ENCODE measurements at regions not wholly inside any gene's neighbourhood (a gene's known extent, or its start where the extent isn't known, plus 50 kb on each side); places are given as distances from the start of the nearest gene placed in this dataset.

DNA sequence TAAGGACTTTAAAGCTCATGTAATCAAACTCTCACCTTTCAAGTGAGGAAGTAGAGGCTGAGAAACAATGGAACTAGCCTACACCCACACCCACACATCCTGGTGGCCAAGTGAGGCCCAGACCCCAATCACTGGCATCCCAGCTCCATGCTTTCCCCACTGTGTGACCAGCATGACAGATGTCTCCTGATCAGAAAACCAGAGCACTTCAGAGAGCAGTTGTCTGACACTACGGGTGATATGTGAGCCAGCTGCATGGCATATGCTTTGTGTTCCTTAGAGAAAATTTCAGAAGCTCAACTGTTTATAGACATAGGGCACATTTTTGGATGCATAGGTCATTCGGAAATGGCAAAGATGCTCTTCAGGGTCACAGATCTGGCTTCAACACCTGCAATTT lies 315.2 kb downstream of the NDFIP2 start:
- Histone ChIP-seq H3K9ac (ENCODE audit: low read length) (no peak overlapping the region), H3K27ac (ENCODE audit: low read depth, low read length) (no peak overlapping the region), H3K9me3 (ENCODE audit: control insufficient read depth in 1 of 2, insufficient read depth in 1 of 2, low read depth in 1 of 2, low read length in 2 of 2) (no peaks in the 10 kb centered on the region), H3K9me2 (ENCODE audit: insufficient read depth) (no peaks in the 10 kb centered on the region), H3K36me3 (ENCODE audit: control insufficient read depth in 1 of 2, insufficient read depth in 2 of 2, low read length in 2 of 2) (no peaks in the 10 kb centered on the region), H3K4me2 (ENCODE audit: low read length) (no peak overlapping the region), H2AFZ (ENCODE audit: low read depth, low read length, poor library complexity, severe bottlenecking) (no peak overlapping the region), H3K27me3 (ENCODE audit: insufficient read depth, low read length) (no peaks in the 10 kb centered on the region), H3K79me2 (ENCODE audit: insufficient read depth, low read length) (no peaks in the 10 kb centered on the region), H3K4me1 (ENCODE audit: control insufficient read depth in 1 of 2, insufficient read depth in 2 of 2, low read length in 2 of 2) (no peaks in the 10 kb centered on the region), H3K4me3 (replicated peaks in 1 of 2; ENCODE audit: low read depth in 1 of 2, low read length in 2 of 2) (no peak overlapping the region), H4K20me1 (ENCODE audit: insufficient read depth) (no peaks in the 10 kb centered on the region)
- POLR2A ChIA-PET, result no interaction called here
- DNase-seq (ENCODE audit: low read depth, low spot score), result no peak
- intact Hi-C loops (cut with micrococcal nuclease), result no loop called here
- BruUV-seq (replicated peaks), result no TSS peak
- CTCF ChIA-PET, result no interaction called here
- TF ChIP-seq RAD21 (IDR thresholded peaks at IDR 0.05; ENCODE audit: low read depth), result no peak
- no peak for TF ChIP-seq YY1 (IDR thresholded peaks at IDR 0.05; ENCODE audit: extremely low read depth, insufficient replicate concordance, low read depth, low read length)
- TF ChIP-seq ATF3 (IDR thresholded peaks at IDR 0.05), result no peak
- no peak for TF ChIP-seq EZH2 (IDR thresholded peaks at IDR 0.05)
- no peak for TF ChIP-seq SP1 (IDR thresholded peaks at IDR 0.05; ENCODE audit: low read depth)
- no peak for TF ChIP-seq ZFX (IDR thresholded peaks at IDR 0.05)
- TF ChIP-seq ZNF274 (IDR thresholded peaks at IDR 0.05; ENCODE audit: low read depth, low read length), result no peak
- TF ChIP-seq EZH2phosphoT487 (IDR thresholded peaks at IDR 0.05; ENCODE audit: borderline replicate concordance), result no peak
- TF ChIP-seq, protein P1, sequence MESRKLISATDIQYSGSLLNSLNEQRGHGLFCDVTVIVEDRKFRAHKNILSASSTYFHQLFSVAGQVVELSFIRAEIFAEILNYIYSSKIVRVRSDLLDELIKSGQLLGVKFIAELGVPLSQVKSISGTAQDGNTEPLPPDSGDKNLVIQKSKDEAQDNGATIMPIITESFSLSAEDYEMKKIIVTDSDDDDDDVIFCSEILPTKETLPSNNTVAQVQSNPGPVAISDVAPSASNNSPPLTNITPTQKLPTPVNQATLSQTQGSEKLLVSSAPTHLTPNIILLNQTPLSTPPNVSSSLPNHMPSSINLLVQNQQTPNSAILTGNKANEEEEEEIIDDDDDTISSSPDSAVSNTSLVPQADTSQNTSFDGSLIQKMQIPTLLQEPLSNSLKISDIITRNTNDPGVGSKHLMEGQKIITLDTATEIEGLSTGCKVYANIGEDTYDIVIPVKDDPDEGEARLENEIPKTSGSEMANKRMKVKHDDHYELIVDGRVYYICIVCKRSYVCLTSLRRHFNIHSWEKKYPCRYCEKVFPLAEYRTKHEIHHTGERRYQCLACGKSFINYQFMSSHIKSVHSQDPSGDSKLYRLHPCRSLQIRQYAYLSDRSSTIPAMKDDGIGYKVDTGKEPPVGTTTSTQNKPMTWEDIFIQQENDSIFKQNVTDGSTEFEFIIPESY (IDR thresholded peaks at IDR 0.05; ENCODE audit: extremely low read depth, insufficient replicate concordance, low read length), result no peak
- TF ChIP-seq, protein P2, sequence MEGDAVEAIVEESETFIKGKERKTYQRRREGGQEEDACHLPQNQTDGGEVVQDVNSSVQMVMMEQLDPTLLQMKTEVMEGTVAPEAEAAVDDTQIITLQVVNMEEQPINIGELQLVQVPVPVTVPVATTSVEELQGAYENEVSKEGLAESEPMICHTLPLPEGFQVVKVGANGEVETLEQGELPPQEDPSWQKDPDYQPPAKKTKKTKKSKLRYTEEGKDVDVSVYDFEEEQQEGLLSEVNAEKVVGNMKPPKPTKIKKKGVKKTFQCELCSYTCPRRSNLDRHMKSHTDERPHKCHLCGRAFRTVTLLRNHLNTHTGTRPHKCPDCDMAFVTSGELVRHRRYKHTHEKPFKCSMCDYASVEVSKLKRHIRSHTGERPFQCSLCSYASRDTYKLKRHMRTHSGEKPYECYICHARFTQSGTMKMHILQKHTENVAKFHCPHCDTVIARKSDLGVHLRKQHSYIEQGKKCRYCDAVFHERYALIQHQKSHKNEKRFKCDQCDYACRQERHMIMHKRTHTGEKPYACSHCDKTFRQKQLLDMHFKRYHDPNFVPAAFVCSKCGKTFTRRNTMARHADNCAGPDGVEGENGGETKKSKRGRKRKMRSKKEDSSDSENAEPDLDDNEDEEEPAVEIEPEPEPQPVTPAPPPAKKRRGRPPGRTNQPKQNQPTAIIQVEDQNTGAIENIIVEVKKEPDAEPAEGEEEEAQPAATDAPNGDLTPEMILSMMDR (IDR thresholded peaks at IDR 0.05 in 2 of 3, conservative IDR thresholded peaks at IDR 0.05 in 1 of 3; ENCODE audit: borderline replicate concordance in 1 of 3, insufficient read depth in 1 of 3, low read depth in 2 of 3, low read length in 2 of 3), result no peak
- TF ChIP-seq, protein P3, sequence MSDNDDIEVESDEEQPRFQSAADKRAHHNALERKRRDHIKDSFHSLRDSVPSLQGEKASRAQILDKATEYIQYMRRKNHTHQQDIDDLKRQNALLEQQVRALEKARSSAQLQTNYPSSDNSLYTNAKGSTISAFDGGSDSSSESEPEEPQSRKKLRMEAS (IDR thresholded peaks at IDR 0.05), result no peak
- RAD21 ChIA-PET (ENCODE audit: low non-redundant PET in 1 of 2, low total read pairs in 2 of 2, uncharacterized antibody in 2 of 2, unreplicated experiment in 2 of 2), result no interaction called here
- no peak for ATAC-seq
